Neural progenitor cell (in vitro differentiated cells): ENCODE measurements at regions not wholly inside any gene's neighbourhood (a gene's known extent, or its start where the extent isn't known, plus 50 kb on each side); places are given as distances from the start of the nearest gene placed in this dataset.
A peak's percentile ranks its signal among the peaks of the same experiment; 100 is the strongest.

ENCODE experiments used
- DNase-seq: peaks from one replicate; pipeline ENCODE4 v3.0.0-alpha.2; 2016; ENCODE audit warnings: low spot score
- H2AFZ ChIP-seq: fragments of 200-600 bp; sonication (generic); replicated peaks from 2 replicates; pipeline ENCODE4 v1.6.1; 2016; ENCODE audit warnings: antibody characterized with exemption
- H3F3A ChIP-seq: fragments of 200-600 bp; sonication (generic); 2 replicates; pipeline ENCODE4 v1.6.1; 2016; ENCODE audit warnings: antibody characterized with exemption, low read depth
- H3K27ac ChIP-seq: fragments of 200-600 bp; sonication (generic); 2 replicates; pipeline ENCODE4 v1.5.1; 2016; ENCODE audit warnings: mild to moderate bottlenecking
- H3K27me3 ChIP-seq: fragments of 200-600 bp; sonication (generic); 2 replicates; pipeline ENCODE4 v1.6.1; 2016; ENCODE audit warnings: mild to moderate bottlenecking, moderate library complexity
- H3K36me3 ChIP-seq: fragments of 200-600 bp; sonication (generic); 2 replicates; pipeline ENCODE4 v1.5.1; 2016
- H3K4me1 ChIP-seq: fragments of 200-600 bp; sonication (generic); 2 replicates; pipeline ENCODE4 v1.6.1; 2016; ENCODE audit warnings: mixed run types
- H3K4me2 ChIP-seq: fragments of 200-600 bp; sonication (generic); 2 replicates; pipeline ENCODE4 v1.6.1; 2016
- H3K4me3 ChIP-seq: fragments of 200-600 bp; sonication (generic); 2 replicates; pipeline ENCODE4 v1.5.1; 2016
- H3K79me2 ChIP-seq: fragments of 200-600 bp; sonication (generic); 2 replicates; pipeline ENCODE4 v1.6.1; 2016; ENCODE audit warnings: low read depth
- H3K9ac ChIP-seq: fragments of 200-600 bp; sonication (generic); 2 replicates; pipeline ENCODE4 v1.6.1; 2016
- H3K9me3 ChIP-seq: fragments of 200-600 bp; sonication (generic); 2 replicates; pipeline ENCODE4 v1.5.1; 2016; ENCODE audit warnings: low read depth
- H4K20me1 ChIP-seq: fragments of 200-600 bp; sonication (generic); 2 replicates; pipeline ENCODE4 v1.6.1; 2016; ENCODE audit warnings: low read depth
- H3K27ac Mint-ChIP-seq: 3 replicates; pipeline ENCODE4 v1.8.0; 2021; ENCODE audit warnings: mixed read lengths
- H3K27me3 Mint-ChIP-seq: 2 replicates; pipeline ENCODE4 v1.8.0; 2022; ENCODE audit warnings: low read depth, mild to moderate bottlenecking, inconsistent platforms, moderate library complexity, mixed read lengths; ENCODE audit not compliant: insufficient read depth
- H3K36me3 Mint-ChIP-seq: 3 replicates; pipeline ENCODE4 v1.8.0; 2021; ENCODE audit warnings: mixed read lengths
- H3K4me1 Mint-ChIP-seq: 3 replicates; pipeline ENCODE4 v1.8.0; 2021; ENCODE audit warnings: mixed read lengths
- H3K4me3 Mint-ChIP-seq: 3 replicates; pipeline ENCODE4 v1.8.0; 2021; ENCODE audit warnings: mild to moderate bottlenecking, moderate library complexity, mixed read lengths
- H3K9me3 Mint-ChIP-seq: 3 replicates; pipeline ENCODE4 v1.8.0; 2020; ENCODE audit warnings: mixed read lengths
- EZH2 ChIP-seq: fragments of 200-600 bp; sonication (generic); IDR thresholded peaks from 2 replicates; pipeline ENCODE4 v1.6.1; 2017; ENCODE audit warnings: antibody characterized with exemption, mild to moderate bottlenecking, moderate library complexity
- EZH2phosphoT487 ChIP-seq: fragments of 200-600 bp; sonication (generic); IDR thresholded peaks from 2 replicates; pipeline ENCODE4 v1.6.1; 2017; ENCODE audit warnings: antibody characterized with exemption
- TF ChIP-seq, protein P1 (sequence below): fragments of 200-600 bp; sonication (generic); IDR thresholded peaks from 2 replicates; pipeline ENCODE4 v1.5.1; 2017; ENCODE audit warnings: antibody characterized with exemption, mild to moderate bottlenecking

DNA sequence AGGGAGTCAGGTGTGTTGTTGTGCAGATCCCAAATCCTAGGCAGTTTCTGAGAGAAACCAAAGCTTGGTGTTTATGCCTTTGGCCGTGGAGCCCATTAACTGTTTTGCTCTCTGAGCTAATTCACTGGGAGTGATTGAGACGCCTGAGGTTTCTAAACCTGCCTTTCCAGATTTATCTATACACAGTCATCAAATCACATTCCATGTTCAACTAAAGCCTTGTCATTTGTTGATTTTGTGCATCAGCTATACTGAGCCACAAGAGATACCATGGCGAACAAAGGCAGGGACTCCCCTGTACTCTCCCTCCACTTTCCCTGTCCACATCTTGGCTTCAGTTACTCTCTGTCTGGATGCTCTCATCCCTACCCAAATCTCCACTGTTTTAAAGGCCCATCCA, 229.7 kb upstream of the PMEPA1 start:
- H3K4me2 ChIP-seq = no peak overlapping the region
- H3K27me3 ChIP-seq = no peaks in the 10 kb centered on the region
- no peak overlapping the region for H2AFZ ChIP-seq
- H3K36me3 ChIP-seq = no peaks in the 10 kb centered on the region
- no peaks in the 10 kb centered on the region for H3K79me2 ChIP-seq
- H3K36me3 Mint-ChIP-seq = no peaks in the 10 kb centered on the region
- no peaks in the 10 kb centered on the region for H4K20me1 ChIP-seq
- H3K9me3 ChIP-seq = no peaks in the 10 kb centered on the region
- peak overlapping the region; percentile 2 for H3K27ac Mint-ChIP-seq
- no peaks in the 10 kb centered on the region for H3K4me1 ChIP-seq
- TF ChIP-seq EZH2 (no peak), EZH2phosphoT487 (no peak)
- TF ChIP-seq, protein P1, sequence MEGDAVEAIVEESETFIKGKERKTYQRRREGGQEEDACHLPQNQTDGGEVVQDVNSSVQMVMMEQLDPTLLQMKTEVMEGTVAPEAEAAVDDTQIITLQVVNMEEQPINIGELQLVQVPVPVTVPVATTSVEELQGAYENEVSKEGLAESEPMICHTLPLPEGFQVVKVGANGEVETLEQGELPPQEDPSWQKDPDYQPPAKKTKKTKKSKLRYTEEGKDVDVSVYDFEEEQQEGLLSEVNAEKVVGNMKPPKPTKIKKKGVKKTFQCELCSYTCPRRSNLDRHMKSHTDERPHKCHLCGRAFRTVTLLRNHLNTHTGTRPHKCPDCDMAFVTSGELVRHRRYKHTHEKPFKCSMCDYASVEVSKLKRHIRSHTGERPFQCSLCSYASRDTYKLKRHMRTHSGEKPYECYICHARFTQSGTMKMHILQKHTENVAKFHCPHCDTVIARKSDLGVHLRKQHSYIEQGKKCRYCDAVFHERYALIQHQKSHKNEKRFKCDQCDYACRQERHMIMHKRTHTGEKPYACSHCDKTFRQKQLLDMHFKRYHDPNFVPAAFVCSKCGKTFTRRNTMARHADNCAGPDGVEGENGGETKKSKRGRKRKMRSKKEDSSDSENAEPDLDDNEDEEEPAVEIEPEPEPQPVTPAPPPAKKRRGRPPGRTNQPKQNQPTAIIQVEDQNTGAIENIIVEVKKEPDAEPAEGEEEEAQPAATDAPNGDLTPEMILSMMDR = no peak
- H3K9me3 Mint-ChIP-seq = no peaks in the 10 kb centered on the region
- DNase-seq = no peak
- no peak overlapping the region for H3K4me3 Mint-ChIP-seq
- no peak overlapping the region for H3K4me3 ChIP-seq
- no peaks in the 10 kb centered on the region for H3F3A ChIP-seq
- H3K27me3 Mint-ChIP-seq = peaks cover 10% of the 10 kb centered on the region
- H3K27ac ChIP-seq = no peak overlapping the region
- no peak overlapping the region for H3K9ac ChIP-seq
- H3K4me1 Mint-ChIP-seq = peaks cover 9% of the 10 kb centered on the region

DNA sequence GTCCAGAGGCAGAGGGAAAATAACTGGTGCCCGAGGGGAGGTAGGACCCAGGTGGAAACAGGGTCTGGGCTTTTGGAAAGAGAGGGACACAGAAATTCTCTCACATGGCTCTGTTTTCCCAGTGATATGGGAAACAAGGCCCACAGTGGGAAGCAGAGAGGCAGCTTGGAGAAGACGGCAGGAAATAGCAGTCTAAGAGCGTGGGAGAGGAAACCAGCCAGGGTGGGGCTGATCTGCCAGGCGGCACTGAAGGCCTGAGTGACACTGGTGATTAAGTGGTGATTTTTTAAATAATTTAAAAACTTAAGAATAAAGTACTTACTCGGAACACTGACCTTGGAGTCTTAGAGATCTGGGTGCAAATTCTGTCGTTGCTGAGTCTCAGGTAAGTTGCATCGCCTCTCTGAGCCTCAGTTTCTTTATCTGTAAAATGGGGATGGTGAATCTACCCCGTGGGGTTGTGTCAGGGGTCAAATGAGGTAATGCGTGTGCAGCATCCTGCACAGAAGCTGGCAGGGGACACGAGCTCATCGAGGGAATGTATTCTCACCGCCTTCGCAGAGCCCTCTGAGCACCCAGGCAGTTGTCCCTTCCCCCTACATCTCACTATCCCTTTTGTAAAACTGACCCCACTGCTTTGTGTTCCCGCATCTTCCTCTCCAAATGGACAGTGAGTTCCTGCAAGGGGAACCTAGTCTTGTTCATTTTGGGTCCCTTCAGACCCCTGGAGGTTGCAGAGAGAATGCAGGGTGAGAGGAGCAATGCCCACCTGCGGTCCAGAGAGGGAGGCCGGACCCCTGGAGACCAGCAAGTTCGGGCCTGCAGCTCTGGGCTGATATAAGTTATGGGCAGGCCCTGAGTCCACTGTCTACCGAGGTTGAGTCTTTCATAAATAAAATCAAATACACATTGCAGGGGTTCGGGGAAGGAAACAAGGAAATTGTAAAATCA, 228.6 kb upstream of the PMEPA1 start:
- Histone ChIP-seq H3K4me3 (no peak overlapping the region), H3K4me2 (no peak overlapping the region), H3K27me3 (no peaks in the 10 kb centered on the region), H3K27ac (no peak overlapping the region), H2AFZ (no peak overlapping the region), H3K36me3 (no peaks in the 10 kb centered on the region), H4K20me1 (no peaks in the 10 kb centered on the region), H3K9me3 (no peaks in the 10 kb centered on the region), H3F3A (no peaks in the 10 kb centered on the region), H3K9ac (no peak overlapping the region), H3K79me2 (no peaks in the 10 kb centered on the region), H3K4me1 (peaks cover 6% of the 10 kb centered on the region)
- DNase-seq = no peak
- H3K4me1 Mint-ChIP-seq = peaks cover 13% of the 10 kb centered on the region
- no peaks in the 10 kb centered on the region for H3K9me3 Mint-ChIP-seq
- H3K27me3 Mint-ChIP-seq = peaks cover 9% of the 10 kb centered on the region
- TF ChIP-seq EZH2phosphoT487 (no peak), EZH2 (no peak)
- TF ChIP-seq, protein P1 = peak; percentile 9
- no peaks in the 10 kb centered on the region for H3K36me3 Mint-ChIP-seq
- peak overlapping the region; percentile 44 for H3K27ac Mint-ChIP-seq
- H3K4me3 Mint-ChIP-seq = peak overlapping the region; percentile 57

DNA sequence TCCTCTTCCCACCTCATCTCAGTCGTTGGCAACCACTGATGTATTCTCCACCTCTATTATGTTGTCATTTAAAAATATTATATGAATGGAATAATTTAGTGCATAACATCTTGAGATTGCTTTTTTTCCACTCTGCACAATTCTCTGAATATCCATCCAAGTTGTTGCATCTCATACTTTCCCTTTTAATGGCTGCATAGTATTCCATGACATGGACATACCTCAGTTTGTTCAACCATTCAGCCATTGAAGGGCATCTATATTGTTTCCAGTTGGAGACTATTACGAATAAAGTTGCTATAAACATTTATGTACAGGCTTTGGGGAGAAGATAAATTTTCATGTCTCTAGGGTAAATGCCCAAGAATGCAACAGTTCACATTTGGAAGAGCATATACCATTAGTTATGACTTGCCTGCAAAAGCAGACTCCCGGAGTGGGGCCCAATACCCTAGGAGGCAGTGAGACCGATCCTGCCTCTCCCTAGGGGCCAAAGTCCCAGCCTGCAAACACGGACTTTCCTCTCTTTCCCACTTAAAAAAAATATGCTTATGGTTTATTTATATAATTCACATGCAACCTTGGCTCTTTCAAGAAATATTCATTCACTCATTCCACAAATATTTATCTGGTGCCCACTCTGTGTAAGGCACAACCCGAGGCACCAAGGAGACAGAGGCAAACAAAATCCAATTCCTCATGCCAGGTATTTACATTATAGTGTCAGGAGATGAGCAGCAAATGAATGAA, 227.0 kb upstream of the PMEPA1 start:
- Mint-ChIP-seq H3K4me3 (no peak overlapping the region), H3K27ac (no peak overlapping the region), H3K4me1 (peaks cover 13% of the 10 kb centered on the region), H3K27me3 (peaks cover 9% of the 10 kb centered on the region), H3K9me3 (no peaks in the 10 kb centered on the region), H3K36me3 (no peaks in the 10 kb centered on the region)
- Histone ChIP-seq H2AFZ (no peak overlapping the region), H3K4me3 (no peak overlapping the region), H3F3A (no peaks in the 10 kb centered on the region), H3K9me3 (no peaks in the 10 kb centered on the region), H4K20me1 (no peaks in the 10 kb centered on the region), H3K27me3 (no peaks in the 10 kb centered on the region), H3K79me2 (no peaks in the 10 kb centered on the region), H3K9ac (no peak overlapping the region), H3K27ac (no peak overlapping the region), H3K36me3 (no peaks in the 10 kb centered on the region), H3K4me2 (no peak overlapping the region), H3K4me1 (peaks cover 11% of the 10 kb centered on the region)
- TF ChIP-seq EZH2phosphoT487 (no peak), EZH2 (no peak)
- TF ChIP-seq, protein P1 = no peak
- DNase-seq = no peak
